GM12878 (cell line): ENCODE measurements at regions not wholly inside any gene's neighbourhood (a gene's known extent, or its start where the extent isn't known, plus 50 kb on each side); places are given as distances from the start of the nearest gene placed in this dataset.

ENCODE experiments used
- ATAC-seq: fragments of 200-7000 bp; cut with Tn5 transposase; 3 replicates; pipeline ENCODE4 v1.9.1; 2020; ENCODE audit warnings: mild to moderate bottlenecking, moderate library complexity
- BruUV-seq: library from RNA; stranded (reverse); fragments of 400-500 nt; replicated peaks from 2 replicates; lab custom pipeline; 2021; lab: Mats Ljungman, UMichigan
- CTCF ChIA-PET: fragments of 300-600 bp; sonication (Branson Sonifier 250); formaldehyde crosslinking; extraction: SDS; loops from one replicate; lab custom pipeline; 2021; ENCODE audit warnings: inconsistent platforms; lab: Yijun Ruan, JAX
- POLR2A ChIA-PET: fragments of 350-600 bp; formaldehyde crosslinking; extraction: SDS; loops from one replicate; lab custom pipeline; 2021; ENCODE audit warnings: inconsistent platforms; lab: Charles Lee
- RAD21 ChIA-PET: fragments of 300-600 bp; sonication (Branson Sonifier 250); formaldehyde crosslinking; loops from one replicate; lab custom pipeline; 2023; ENCODE audit warnings: antibody characterized with exemption; ENCODE audit not compliant: unreplicated experiment; lab: Charles Lee
- SMC1A ChIA-PET: fragments of 300-600 bp; sonication (Branson Sonifier 250); formaldehyde crosslinking; loops from one replicate; lab custom pipeline; 2023; ENCODE audit not compliant: unreplicated experiment, uncharacterized antibody; lab: Charles Lee
- DNase-seq: peaks from one replicate; pipeline ENCODE4 v3.0.0-alpha.2; 2011; ENCODE audit warnings: low read depth, low spot score
- FAIRE-seq: peaks from 3 replicates; lab custom pipeline; 2011; peaks lifted over from hg19 to GRCh38; lab: Jason Lieb, UNC
- H2AFZ ChIP-seq: 2 replicates; pipeline ENCODE4 v1.6.0; 2011; ENCODE audit warnings: low read depth, low read length, control low read depth; ENCODE audit not compliant: control insufficient read depth
- H3K27ac ChIP-seq: 2 replicates; pipeline ENCODE4 v1.5.1; 2011; ENCODE audit warnings: control low read depth; ENCODE audit not compliant: control insufficient read depth, insufficient read depth
- H3K27me3 ChIP-seq, 2 experiments: replicated peaks in 1 of 2; 2 replicates each; pipeline versions ENCODE4 v1.6.0 to v1.6.1; 2011; ENCODE audit warnings: low read length in 1 of 2; ENCODE audit not compliant: control insufficient read depth in 2 of 2, insufficient read depth in 2 of 2
- H3K36me3 ChIP-seq, 2 experiments: 2 replicates each; pipeline ENCODE4 v1.5.1; 2011; ENCODE audit warnings: low read length in 1 of 2; ENCODE audit not compliant: control insufficient read depth in 2 of 2, insufficient read depth in 2 of 2
- H3K4me1 ChIP-seq: 2 replicates; pipeline ENCODE4 v1.6.1; 2011; ENCODE audit warnings: mild to moderate bottlenecking, low read length, moderate library complexity, mixed read lengths; ENCODE audit not compliant: control insufficient read depth, insufficient read depth
- H3K4me2 ChIP-seq: 2 replicates; pipeline ENCODE4 v1.6.0; 2011; ENCODE audit warnings: control low read depth; ENCODE audit not compliant: control insufficient read depth, insufficient read depth
- H3K4me3 ChIP-seq: fragments of 200-600 bp; sonication (generic); 2 replicates; pipeline ENCODE4 v1.5.1; 2016
- H3K79me2 ChIP-seq: 2 replicates; pipeline ENCODE4 v1.6.0; 2011; ENCODE audit warnings: low read length; ENCODE audit not compliant: control insufficient read depth, insufficient read depth
- H3K9ac ChIP-seq: 2 replicates; pipeline ENCODE4 v1.8.0; 2011; ENCODE audit warnings: low read length, control low read depth, mixed read lengths; ENCODE audit not compliant: control insufficient read depth, insufficient read depth
- H3K9me3 ChIP-seq: replicated peaks from 3 replicates; pipeline ENCODE4 v1.5.1; 2011; ENCODE audit warnings: mild to moderate bottlenecking, low read length; ENCODE audit not compliant: control insufficient read depth, insufficient read depth
- H4K20me1 ChIP-seq: 2 replicates; pipeline ENCODE4 v1.6.0; 2011; ENCODE audit not compliant: control insufficient read depth, insufficient read depth
- CBFB ChIP-seq: IDR thresholded peaks from 2 replicates; pipeline ENCODE4 v1.6.1; 2016; ENCODE audit warnings: antibody characterized with exemption, low read depth
- DPF2 ChIP-seq: fragments of 450-650 bp; IDR thresholded peaks from 2 replicates; pipeline ENCODE4 v1.6.1; 2017; ENCODE audit warnings: mild to moderate bottlenecking
- FOXK2 ChIP-seq: fragments of 450-650 bp; IDR thresholded peaks from 2 replicates; pipeline ENCODE4 v1.6.1; 2017; ENCODE audit warnings: mild to moderate bottlenecking, moderate library complexity
- GABPA ChIP-seq: IDR thresholded peaks from 2 replicates; pipeline ENCODE4 v1.6.1; 2014; ENCODE audit warnings: antibody characterized with exemption, low read depth, mild to moderate bottlenecking, inconsistent platforms
- HDGF ChIP-seq: fragments of 450-650 bp; IDR thresholded peaks from 2 replicates; pipeline ENCODE4 v1.6.1; 2016; ENCODE audit warnings: antibody characterized with exemption
- MYB ChIP-seq: fragments of 150-350 bp; IDR thresholded peaks from 2 replicates; pipeline ENCODE4 v1.6.1; 2014; ENCODE audit warnings: mild to moderate bottlenecking, low read depth, low read length, borderline replicate concordance
- RBBP5 ChIP-seq: fragments of 200-600 bp; sonication (generic); conservative IDR thresholded peaks from 2 replicates; pipeline ENCODE4 v1.6.1; 2016
- SKIL ChIP-seq: fragments of 450-650 bp; IDR thresholded peaks from 2 replicates; pipeline ENCODE4 v1.6.1; 2017; ENCODE audit warnings: mild to moderate bottlenecking, low read depth, inconsistent platforms; ENCODE audit not compliant: poor library complexity, severe bottlenecking
- WGBS: methylation state at CpG from one replicate; pipeline ENCODE4 v1.1.6; 2016; ENCODE audit warnings: low lambda C conversion rate; ENCODE audit not compliant: insufficient replicate concordance, insufficient coverage; ENCODE audit errors: missing lambda C conversion rate; 5-methylcytosine and 5-hydroxymethylcytosine counted together
- in situ Hi-C: fragments of 300-500 bp; cut with MboI; formaldehyde crosslinking; loops from 9 replicates; pipeline ENCODE4 v1.14.3; 2018; ENCODE audit warnings: mixed read lengths
- intact Hi-C: fragments of 100-400 bp; cut with micrococcal nuclease; formaldehyde crosslinking; loops from one replicate; pipeline ENCODE4 v1.14.2; 2022; ENCODE audit not compliant: unreplicated experiment
- TF ChIP-seq, protein P1 (sequence below): fragments of 450-650 bp; formaldehyde crosslinking; IDR thresholded peaks from 2 replicates; pipeline ENCODE4 v1.4.0; 2020; ENCODE audit warnings: mild to moderate bottlenecking, moderate library complexity

DNA sequence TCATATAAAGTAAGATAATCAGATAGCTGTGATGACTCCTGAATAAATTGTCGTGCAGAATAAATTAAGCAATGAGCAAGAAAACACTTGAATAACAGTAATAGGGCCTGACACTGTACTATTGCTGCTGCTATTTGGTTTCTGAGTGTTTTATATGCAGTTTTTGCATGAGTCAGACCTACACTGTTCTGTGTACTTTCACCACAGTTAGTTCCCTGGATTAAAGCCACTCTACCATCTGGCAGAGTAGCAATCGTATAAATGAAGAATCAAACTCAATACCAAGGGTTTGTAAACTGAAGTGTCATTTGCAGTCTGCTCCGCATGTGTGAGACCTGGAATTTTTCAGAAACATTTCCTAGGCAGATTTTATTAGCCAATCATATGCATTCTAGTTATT, 398.6 kb upstream of the CDH7 start (continued):
- TF ChIP-seq, protein P1, sequence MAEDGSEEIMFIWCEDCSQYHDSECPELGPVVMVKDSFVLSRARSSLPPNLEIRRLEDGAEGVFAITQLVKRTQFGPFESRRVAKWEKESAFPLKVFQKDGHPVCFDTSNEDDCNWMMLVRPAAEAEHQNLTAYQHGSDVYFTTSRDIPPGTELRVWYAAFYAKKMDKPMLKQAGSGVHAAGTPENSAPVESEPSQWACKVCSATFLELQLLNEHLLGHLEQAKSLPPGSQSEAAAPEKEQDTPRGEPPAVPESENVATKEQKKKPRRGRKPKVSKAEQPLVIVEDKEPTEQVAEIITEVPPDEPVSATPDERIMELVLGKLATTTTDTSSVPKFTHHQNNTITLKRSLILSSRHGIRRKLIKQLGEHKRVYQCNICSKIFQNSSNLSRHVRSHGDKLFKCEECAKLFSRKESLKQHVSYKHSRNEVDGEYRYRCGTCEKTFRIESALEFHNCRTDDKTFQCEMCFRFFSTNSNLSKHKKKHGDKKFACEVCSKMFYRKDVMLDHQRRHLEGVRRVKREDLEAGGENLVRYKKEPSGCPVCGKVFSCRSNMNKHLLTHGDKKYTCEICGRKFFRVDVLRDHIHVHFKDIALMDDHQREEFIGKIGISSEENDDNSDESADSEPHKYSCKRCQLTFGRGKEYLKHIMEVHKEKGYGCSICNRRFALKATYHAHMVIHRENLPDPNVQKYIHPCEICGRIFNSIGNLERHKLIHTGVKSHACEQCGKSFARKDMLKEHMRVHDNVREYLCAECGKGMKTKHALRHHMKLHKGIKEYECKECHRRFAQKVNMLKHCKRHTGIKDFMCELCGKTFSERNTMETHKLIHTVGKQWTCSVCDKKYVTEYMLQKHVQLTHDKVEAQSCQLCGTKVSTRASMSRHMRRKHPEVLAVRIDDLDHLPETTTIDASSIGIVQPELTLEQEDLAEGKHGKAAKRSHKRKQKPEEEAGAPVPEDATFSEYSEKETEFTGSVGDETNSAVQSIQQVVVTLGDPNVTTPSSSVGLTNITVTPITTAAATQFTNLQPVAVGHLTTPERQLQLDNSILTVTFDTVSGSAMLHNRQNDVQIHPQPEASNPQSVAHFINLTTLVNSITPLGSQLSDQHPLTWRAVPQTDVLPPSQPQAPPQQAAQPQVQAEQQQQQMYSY (CRISPR knock-in tag) = no peak
- no peak for TF ChIP-seq RBBP5

DNA sequence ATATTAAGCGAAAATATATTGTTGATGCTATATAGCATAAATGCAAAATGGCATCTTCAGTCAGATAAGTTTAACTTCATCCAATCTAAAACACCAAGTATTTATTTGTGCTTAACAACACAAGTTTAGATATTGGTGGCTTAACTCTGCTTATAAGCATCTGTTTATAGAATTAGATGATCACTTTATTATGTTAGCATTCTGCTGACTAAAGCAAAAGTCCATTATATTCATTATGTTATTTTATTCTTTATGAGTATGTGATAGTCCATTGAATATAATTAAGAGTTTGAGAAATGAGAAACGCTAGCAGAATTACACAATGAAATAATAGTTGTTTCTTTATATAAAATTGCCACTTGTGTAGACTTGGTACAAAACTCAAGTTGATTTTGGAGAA, 401.2 kb upstream of the CDH7 start:
- in situ Hi-C loops (no loop called here), intact Hi-C loops (no loop called here)
- H3K36me3 ChIP-seq = no peaks in the 10 kb centered on the region
- no peak overlapping the region for H3K27ac ChIP-seq
- FAIRE-seq (no peak), DNase-seq (no peak), ATAC-seq (no peak)
- WGBS = 0% methylated on average over 2 of the region's 2 CpGs
- ChIA-PET POLR2A (no interaction called here), RAD21 (no interaction called here), SMC1A (no interaction called here), CTCF (no interaction called here)
- H3K79me2 ChIP-seq = no peaks in the 10 kb centered on the region
- H4K20me1 ChIP-seq = no peaks in the 10 kb centered on the region
- TF ChIP-seq SKIL = no peak
- TF ChIP-seq FOXK2 = no peak
- no peak for TF ChIP-seq HDGF
- no peak for TF ChIP-seq MYB
- no peak for TF ChIP-seq CBFB
- no peak for TF ChIP-seq GABPA
- TF ChIP-seq DPF2 = no peak
- BruUV-seq = no TSS peak
- no peak overlapping the region for H3K4me2 ChIP-seq
- H3K9me3 ChIP-seq = no peaks in the 10 kb centered on the region
- H2AFZ ChIP-seq = no peak overlapping the region
- H3K9ac ChIP-seq = no peak overlapping the region
- no peaks in the 10 kb centered on the region for H3K27me3 ChIP-seq
- no peak overlapping the region for H3K4me3 ChIP-seq
- no peaks in the 10 kb centered on the region for H3K4me1 ChIP-seq
